K562 (cell line): ENCODE measurements at regions not wholly inside any gene's neighbourhood (a gene's known extent, or its start where the extent isn't known, plus 50 kb on each side); places are given as distances from the start of the nearest gene placed in this dataset.

Experiments
- ADNP ChIP-seq: fragments of 200-800 bp; sonication (Bioruptor generic); IDR thresholded peaks from 2 replicates; pipeline ENCODE4 v1.6.1; 2016; ENCODE audit warnings: missing genetic modification characterization, missing compliant biosample characterization
- MTA3 ChIP-seq: fragments of 450-650 bp; formaldehyde crosslinking; IDR thresholded peaks from 2 replicates; pipeline ENCODE4 v1.6.1; 2017; ENCODE audit warnings: mild to moderate bottlenecking, borderline replicate concordance
- RAD21 ChIP-seq, 2 experiments: fragments of 250-450 bp in 1 of 2; fragments of 450-650 bp in 1 of 2; sonication (Bioruptor Pico) in 1 of 2; formaldehyde crosslinking in 1 of 2; IDR thresholded peaks in 1 of 2; conservative IDR thresholded peaks in 1 of 2; 2 replicates each; pipeline versions ENCODE4 v1.4.0 to v1.8.0; 2020 to 2022; ENCODE audit warnings: mild to moderate bottlenecking in 2 of 2, moderate library complexity in 1 of 2
- ZKSCAN1 ChIP-seq: fragments of 150-350 bp; IDR thresholded peaks from 2 replicates; pipeline ENCODE4 v1.6.1; 2016; ENCODE audit warnings: low read depth, low read length
- TF ChIP-seq, protein P1 (sequence below): fragments of 200-800 bp; sonication (Bioruptor generic); IDR thresholded peaks from 2 replicates; pipeline ENCODE4 v1.6.1; 2016; ENCODE audit warnings: missing genetic modification characterization, missing compliant biosample characterization
- TF ChIP-seq, protein P2 (sequence below): sonication (generic); formaldehyde crosslinking; IDR thresholded peaks from 2 replicates; pipeline ENCODE4 v1.8.1; 2023; ENCODE audit warnings: mild to moderate bottlenecking, missing genetic modification reagents

DNA sequence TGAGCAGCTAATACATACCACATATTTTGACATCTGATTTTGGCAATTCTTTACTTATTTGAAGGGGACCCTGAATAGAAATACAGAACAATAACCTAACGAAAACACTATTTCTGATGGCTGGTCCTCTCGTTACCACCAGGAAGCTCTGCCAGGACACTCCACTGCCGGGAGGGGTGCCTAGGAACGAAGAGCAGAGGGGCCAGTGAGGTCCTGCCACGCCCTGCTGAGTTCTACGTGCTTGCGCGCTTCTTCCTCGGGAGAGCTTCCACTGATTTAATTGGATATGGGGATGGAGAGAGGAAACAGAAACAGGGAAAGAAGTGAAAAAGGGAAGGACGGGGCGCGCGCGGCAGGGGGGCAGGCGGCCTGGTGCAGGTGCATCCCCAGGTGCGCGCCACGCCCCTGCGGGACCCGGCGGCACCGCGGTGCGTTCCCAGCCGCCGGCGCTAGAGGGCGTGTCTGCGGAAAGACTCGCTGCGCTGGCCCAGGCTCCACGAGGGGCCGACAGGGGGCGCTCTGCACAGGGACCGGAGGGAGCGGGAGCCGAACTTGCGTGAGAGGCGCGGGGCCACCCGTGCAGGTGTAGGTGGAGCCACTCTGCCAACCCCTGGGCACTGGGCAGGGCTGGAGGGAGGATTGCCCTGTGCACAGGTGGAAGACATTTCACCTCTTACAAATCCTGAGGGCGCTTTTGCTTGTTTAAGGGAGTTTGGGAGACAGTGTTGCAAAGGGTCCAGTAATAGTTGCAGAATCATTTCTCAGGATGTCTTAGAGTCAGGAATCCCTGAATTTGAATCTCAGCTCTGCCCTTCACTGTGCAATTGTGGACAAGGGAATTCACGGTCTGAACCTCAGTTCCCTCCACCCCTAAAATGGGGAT is 986.3 kb upstream of the TMEM132C start (continued):
- TF ChIP-seq MTA3 (peak; percentile 58; the same call in 1 of the 2 replicates), ZKSCAN1 (peak; percentile 8; the same call in 1 of the 2 replicates), RAD21 (CRISPR knock-in tag; conservative IDR thresholded peaks at IDR 0.05 in 1 of 2, IDR thresholded peaks at IDR 0.05 in 1 of 2) (peak; percentile 65 to 77), ADNP (tag) (peak; percentile 68)
- TF ChIP-seq, protein P1, sequence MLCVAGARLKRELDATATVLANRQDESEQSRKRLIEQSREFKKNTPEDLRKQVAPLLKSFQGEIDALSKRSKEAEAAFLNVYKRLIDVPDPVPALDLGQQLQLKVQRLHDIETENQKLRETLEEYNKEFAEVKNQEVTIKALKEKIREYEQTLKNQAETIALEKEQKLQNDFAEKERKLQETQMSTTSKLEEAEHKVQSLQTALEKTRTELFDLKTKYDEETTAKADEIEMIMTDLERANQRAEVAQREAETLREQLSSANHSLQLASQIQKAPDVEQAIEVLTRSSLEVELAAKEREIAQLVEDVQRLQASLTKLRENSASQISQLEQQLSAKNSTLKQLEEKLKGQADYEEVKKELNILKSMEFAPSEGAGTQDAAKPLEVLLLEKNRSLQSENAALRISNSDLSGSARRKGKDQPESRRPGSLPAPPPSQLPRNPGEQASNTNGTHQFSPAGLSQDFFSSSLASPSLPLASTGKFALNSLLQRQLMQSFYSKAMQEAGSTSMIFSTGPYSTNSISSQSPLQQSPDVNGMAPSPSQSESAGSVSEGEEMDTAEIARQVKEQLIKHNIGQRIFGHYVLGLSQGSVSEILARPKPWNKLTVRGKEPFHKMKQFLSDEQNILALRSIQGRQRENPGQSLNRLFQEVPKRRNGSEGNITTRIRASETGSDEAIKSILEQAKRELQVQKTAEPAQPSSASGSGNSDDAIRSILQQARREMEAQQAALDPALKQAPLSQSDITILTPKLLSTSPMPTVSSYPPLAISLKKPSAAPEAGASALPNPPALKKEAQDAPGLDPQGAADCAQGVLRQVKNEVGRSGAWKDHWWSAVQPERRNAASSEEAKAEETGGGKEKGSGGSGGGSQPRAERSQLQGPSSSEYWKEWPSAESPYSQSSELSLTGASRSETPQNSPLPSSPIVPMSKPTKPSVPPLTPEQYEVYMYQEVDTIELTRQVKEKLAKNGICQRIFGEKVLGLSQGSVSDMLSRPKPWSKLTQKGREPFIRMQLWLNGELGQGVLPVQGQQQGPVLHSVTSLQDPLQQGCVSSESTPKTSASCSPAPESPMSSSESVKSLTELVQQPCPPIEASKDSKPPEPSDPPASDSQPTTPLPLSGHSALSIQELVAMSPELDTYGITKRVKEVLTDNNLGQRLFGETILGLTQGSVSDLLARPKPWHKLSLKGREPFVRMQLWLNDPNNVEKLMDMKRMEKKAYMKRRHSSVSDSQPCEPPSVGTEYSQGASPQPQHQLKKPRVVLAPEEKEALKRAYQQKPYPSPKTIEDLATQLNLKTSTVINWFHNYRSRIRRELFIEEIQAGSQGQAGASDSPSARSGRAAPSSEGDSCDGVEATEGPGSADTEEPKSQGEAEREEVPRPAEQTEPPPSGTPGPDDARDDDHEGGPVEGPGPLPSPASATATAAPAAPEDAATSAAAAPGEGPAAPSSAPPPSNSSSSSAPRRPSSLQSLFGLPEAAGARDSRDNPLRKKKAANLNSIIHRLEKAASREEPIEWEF (CRISPR knock-in tag), result no peak
- TF ChIP-seq, protein P2, sequence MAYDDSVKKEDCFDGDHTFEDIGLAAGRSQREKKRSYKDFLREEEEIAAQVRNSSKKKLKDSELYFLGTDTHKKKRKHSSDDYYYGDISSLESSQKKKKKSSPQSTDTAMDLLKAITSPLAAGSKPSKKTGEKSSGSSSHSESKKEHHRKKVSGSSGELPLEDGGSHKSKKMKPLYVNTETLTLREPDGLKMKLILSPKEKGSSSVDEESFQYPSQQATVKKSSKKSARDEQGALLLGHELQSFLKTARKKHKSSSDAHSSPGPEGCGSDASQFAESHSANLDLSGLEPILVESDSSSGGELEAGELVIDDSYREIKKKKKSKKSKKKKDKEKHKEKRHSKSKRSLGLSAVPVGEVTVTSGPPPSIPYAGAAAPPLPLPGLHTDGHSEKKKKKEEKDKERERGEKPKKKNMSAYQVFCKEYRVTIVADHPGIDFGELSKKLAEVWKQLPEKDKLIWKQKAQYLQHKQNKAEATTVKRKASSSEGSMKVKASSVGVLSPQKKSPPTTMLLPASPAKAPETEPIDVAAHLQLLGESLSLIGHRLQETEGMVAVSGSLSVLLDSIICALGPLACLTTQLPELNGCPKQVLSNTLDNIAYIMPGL (CRISPR knock-in tag), result 0 out of 2 replicates have a peak, but pooled peaks have one; percentile 66
